ENCODE measurements at regions not wholly inside any gene's neighbourhood (a gene's known extent, or its start where the extent isn't known, plus 50 kb on each side); places are given as distances from the start of the nearest gene placed in this dataset.

DNA sequence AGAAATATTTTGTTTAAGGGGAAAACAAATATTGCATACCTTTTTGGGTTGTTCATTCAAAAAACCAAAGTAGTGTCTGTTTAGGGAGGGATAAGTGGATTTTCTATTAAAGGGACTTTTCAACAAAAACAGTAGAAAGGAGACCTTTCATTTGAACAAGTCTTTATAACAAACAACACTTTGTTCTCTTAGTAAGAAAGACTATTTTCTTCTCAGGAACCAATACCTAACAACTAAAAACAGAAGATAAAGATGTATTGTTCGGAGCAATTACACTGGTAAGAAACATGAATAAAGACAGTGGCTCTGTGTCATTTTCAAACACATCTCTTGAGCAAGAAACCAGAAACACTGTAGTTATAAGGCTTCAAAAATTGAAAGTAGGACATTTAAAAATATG is 1610.1 kb upstream of the PCDH20 start:
- no peaks in the 10 kb centered on the region for H3K9me2 ChIP-seq (replicated peaks; ENCODE audit: low read depth, low read length)
- no peaks in the 10 kb centered on the region for H4K20me1 ChIP-seq (ENCODE audit: insufficient read depth, low read length, poor library complexity, severe bottlenecking)
- no peak overlapping the region for H2AFZ ChIP-seq (ENCODE audit: low read length)
- H3K9ac ChIP-seq (ENCODE audit: low read depth, low read length, poor library complexity, severe bottlenecking): no peak overlapping the region
- no peaks in the 10 kb centered on the region for H3K4me1 ChIP-seq (ENCODE audit: insufficient read depth, low read length, poor library complexity, severe bottlenecking)
- no peaks in the 10 kb centered on the region for H3K36me3 ChIP-seq (ENCODE audit: insufficient read depth, low read length)
- H3K27me3 ChIP-seq (ENCODE audit: insufficient read depth, low read length, poor library complexity, severe bottlenecking): no peaks in the 10 kb centered on the region
- no peaks in the 10 kb centered on the region for H3K79me2 ChIP-seq (ENCODE audit: insufficient read depth, low read length)
- no peaks in the 10 kb centered on the region for H3K9me3 ChIP-seq (ENCODE audit: insufficient read depth, low read depth, low read length)
- H3K4me2 ChIP-seq (ENCODE audit: low read depth, low read length, poor library complexity, severe bottlenecking): no peak overlapping the region
- H3F3A ChIP-seq (ENCODE audit: low read depth): no peaks in the 10 kb centered on the region
- H3K4me3 ChIP-seq (ENCODE audit: low read length, poor library complexity, severe bottlenecking): no peak overlapping the region
- TF ChIP-seq, protein P1, sequence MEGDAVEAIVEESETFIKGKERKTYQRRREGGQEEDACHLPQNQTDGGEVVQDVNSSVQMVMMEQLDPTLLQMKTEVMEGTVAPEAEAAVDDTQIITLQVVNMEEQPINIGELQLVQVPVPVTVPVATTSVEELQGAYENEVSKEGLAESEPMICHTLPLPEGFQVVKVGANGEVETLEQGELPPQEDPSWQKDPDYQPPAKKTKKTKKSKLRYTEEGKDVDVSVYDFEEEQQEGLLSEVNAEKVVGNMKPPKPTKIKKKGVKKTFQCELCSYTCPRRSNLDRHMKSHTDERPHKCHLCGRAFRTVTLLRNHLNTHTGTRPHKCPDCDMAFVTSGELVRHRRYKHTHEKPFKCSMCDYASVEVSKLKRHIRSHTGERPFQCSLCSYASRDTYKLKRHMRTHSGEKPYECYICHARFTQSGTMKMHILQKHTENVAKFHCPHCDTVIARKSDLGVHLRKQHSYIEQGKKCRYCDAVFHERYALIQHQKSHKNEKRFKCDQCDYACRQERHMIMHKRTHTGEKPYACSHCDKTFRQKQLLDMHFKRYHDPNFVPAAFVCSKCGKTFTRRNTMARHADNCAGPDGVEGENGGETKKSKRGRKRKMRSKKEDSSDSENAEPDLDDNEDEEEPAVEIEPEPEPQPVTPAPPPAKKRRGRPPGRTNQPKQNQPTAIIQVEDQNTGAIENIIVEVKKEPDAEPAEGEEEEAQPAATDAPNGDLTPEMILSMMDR (conservative IDR thresholded peaks at IDR 0.05; ENCODE audit: low read length): no peak
- no peak for TF ChIP-seq EZH2phosphoT487 (IDR thresholded peaks at IDR 0.05; ENCODE audit: borderline replicate concordance)

DNA sequence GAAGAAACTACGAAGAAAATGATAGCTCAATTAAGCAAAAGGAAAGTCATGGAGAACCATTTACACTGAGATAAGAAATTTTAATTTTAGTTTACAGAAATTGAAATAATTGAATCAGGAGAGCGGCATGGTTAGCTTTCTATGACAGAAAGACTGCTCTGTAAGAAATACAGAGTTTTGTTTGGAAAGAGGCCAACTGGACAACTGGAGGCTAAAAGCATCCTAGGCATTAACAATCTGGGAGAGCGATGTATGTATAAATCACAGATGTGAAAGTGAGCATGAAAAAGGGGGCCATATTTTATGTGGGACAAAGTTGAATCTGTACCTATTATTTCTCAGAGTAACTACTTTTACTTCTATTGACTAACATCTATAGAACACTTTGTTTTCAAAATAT is 1608.8 kb upstream of the PCDH20 start:
- H3K36me3 ChIP-seq (ENCODE audit: insufficient read depth, low read length): no peaks in the 10 kb centered on the region
- no peaks in the 10 kb centered on the region for H3K9me3 ChIP-seq (ENCODE audit: insufficient read depth, low read depth, low read length)
- no peaks in the 10 kb centered on the region for H3K9me2 ChIP-seq (replicated peaks; ENCODE audit: low read depth, low read length)
- no peak overlapping the region for H3K4me3 ChIP-seq (ENCODE audit: low read length, poor library complexity, severe bottlenecking)
- no peak overlapping the region for H3K4me2 ChIP-seq (ENCODE audit: low read depth, low read length, poor library complexity, severe bottlenecking)
- no peaks in the 10 kb centered on the region for H3K27me3 ChIP-seq (ENCODE audit: insufficient read depth, low read length, poor library complexity, severe bottlenecking)
- no peak overlapping the region for H2AFZ ChIP-seq (ENCODE audit: low read length)
- H4K20me1 ChIP-seq (ENCODE audit: insufficient read depth, low read length, poor library complexity, severe bottlenecking): no peaks in the 10 kb centered on the region
- H3K9ac ChIP-seq (ENCODE audit: low read depth, low read length, poor library complexity, severe bottlenecking): no peak overlapping the region
- H3K79me2 ChIP-seq (ENCODE audit: insufficient read depth, low read length): no peaks in the 10 kb centered on the region
- no peaks in the 10 kb centered on the region for H3K4me1 ChIP-seq (ENCODE audit: insufficient read depth, low read length, poor library complexity, severe bottlenecking)
- H3F3A ChIP-seq (ENCODE audit: low read depth): no peaks in the 10 kb centered on the region
- TF ChIP-seq, protein P1 (conservative IDR thresholded peaks at IDR 0.05; ENCODE audit: low read length): no peak
- no peak for TF ChIP-seq EZH2phosphoT487 (IDR thresholded peaks at IDR 0.05; ENCODE audit: borderline replicate concordance)

DNA sequence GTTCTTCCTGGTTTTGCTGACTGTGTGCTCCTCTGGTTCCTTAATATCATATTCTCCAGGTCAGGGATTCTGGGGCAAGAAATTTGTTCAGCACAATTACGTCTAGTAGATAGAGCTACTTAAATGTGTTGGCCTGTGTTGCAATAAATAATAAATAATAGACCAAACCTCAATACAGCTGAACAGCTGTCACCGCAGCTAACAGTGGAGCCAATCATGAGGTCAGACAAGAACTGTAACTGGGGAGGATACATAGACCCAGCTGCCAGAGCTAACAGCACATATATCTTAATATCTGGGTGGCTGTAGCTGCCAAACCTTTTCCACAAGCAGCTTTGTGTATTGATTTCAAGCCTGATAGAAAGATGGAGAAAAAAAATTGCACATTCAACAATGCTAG is 1596.3 kb upstream of the PCDH20 start:
- peaks cover 19% of the 10 kb centered on the region; the same call in 1 of the 2 replicates for H3K9me3 ChIP-seq (ENCODE audit: insufficient read depth, low read depth, low read length)
- H3F3A ChIP-seq (ENCODE audit: low read depth): no peaks in the 10 kb centered on the region

More for the DNA sequence above, 1596.3 kb upstream of the PCDH20 start:
- Histone ChIP-seq H3K4me3 (ENCODE audit: low read length, poor library complexity, severe bottlenecking) (no peak overlapping the region), H3K79me2 (ENCODE audit: insufficient read depth, low read length) (no peaks in the 10 kb centered on the region), H2AFZ (ENCODE audit: low read length) (no peak overlapping the region), H4K20me1 (ENCODE audit: insufficient read depth, low read length, poor library complexity, severe bottlenecking) (no peaks in the 10 kb centered on the region), H3K4me2 (ENCODE audit: low read depth, low read length, poor library complexity, severe bottlenecking) (no peak overlapping the region), H3K36me3 (ENCODE audit: insufficient read depth, low read length) (no peaks in the 10 kb centered on the region), H3K9ac (ENCODE audit: low read depth, low read length, poor library complexity, severe bottlenecking) (no peak overlapping the region), H3K27me3 (ENCODE audit: insufficient read depth, low read length, poor library complexity, severe bottlenecking) (no peaks in the 10 kb centered on the region), H3K9me2 (replicated peaks; ENCODE audit: low read depth, low read length) (no peaks in the 10 kb centered on the region), H3K4me1 (ENCODE audit: insufficient read depth, low read length, poor library complexity, severe bottlenecking) (no peaks in the 10 kb centered on the region)
- no peak for TF ChIP-seq EZH2phosphoT487 (IDR thresholded peaks at IDR 0.05; ENCODE audit: borderline replicate concordance)
- TF ChIP-seq, protein P1 (conservative IDR thresholded peaks at IDR 0.05; ENCODE audit: low read length): no peak

All from Loucy (cell line).